IMR-90 (cell line): ENCODE measurements at regions not wholly inside any gene's neighbourhood (a gene's known extent, or its start where the extent isn't known, plus 50 kb on each side); places are given as distances from the start of the nearest gene placed in this dataset.

Experiments
- CEBPB ChIP-seq: IDR thresholded peaks from 2 replicates; pipeline ENCODE4 v1.6.1; 2012; ENCODE audit warnings: low read depth, low read length, improper control_type of control experiment
- ELK1 ChIP-seq: fragments of 150-350 bp; IDR thresholded peaks from 2 replicates; pipeline ENCODE4 v1.6.1; 2016; ENCODE audit warnings: low read depth, mild to moderate bottlenecking, low read length, moderate library complexity, borderline replicate concordance
- MAFK ChIP-seq: IDR thresholded peaks from 2 replicates; pipeline ENCODE4 v1.6.1; 2012; ENCODE audit warnings: low read depth, low read length, improper control_type of control experiment
- MXI1 ChIP-seq: IDR thresholded peaks from 2 replicates; pipeline ENCODE4 v1.6.1; 2012; ENCODE audit warnings: low read depth, mild to moderate bottlenecking, low read length, moderate library complexity, borderline replicate concordance
- POLR2A ChIP-seq: IDR thresholded peaks from 2 replicates; pipeline ENCODE4 v1.6.1; 2012; ENCODE audit warnings: mild to moderate bottlenecking, low read depth, low read length
- RFX5 ChIP-seq: IDR thresholded peaks from 2 replicates; pipeline ENCODE4 v1.8.0; 2012; ENCODE audit warnings: low read depth, mild to moderate bottlenecking, low read length, moderate library complexity
- SMC3 ChIP-seq: fragments of 150-350 bp; IDR thresholded peaks from 2 replicates; pipeline ENCODE4 v1.6.1; 2016; ENCODE audit warnings: low read depth, mild to moderate bottlenecking, antibody characterized with exemption, low read length, moderate library complexity
- TF ChIP-seq, protein P1 (sequence below): conservative IDR thresholded peaks from 2 replicates; pipeline ENCODE4 v1.5.1; 2012; ENCODE audit warnings: mild to moderate bottlenecking, low read depth, low read length, improper control_type of control experiment

DNA sequence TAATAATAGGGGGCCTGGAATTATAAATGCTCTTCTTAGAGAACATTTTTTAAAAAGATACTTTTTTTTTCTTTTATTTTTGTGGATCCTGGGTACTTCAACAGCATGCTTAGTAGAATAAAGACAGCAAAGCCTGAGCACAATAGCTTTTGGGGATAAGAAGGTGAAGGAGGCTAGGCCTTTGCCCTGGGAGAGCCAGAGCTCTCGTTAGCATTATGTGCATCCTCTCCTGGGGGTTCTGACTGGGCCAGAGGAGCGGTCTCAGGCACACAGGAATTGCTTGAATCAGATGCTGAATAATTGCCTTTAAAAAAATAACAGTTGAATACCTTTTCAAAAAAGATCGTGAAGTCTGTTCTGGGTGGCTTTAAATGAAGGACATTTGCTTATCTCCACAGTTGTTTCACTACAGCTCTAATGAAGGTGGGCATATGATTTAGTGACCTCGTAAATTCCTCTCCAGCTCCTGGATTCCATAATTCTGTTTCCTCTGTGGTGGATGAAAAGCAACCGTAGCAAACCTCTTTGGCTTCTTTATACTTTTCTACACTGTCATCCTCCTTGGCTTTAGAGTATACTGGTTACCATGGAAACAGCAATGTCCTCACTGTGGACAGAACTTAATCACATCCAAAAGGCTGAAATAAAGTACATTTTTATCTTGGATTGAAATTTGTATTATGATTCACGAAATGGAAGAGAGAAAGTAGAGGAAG is 133.8 kb downstream of the MAIP1 start:
- TF ChIP-seq, protein P1, sequence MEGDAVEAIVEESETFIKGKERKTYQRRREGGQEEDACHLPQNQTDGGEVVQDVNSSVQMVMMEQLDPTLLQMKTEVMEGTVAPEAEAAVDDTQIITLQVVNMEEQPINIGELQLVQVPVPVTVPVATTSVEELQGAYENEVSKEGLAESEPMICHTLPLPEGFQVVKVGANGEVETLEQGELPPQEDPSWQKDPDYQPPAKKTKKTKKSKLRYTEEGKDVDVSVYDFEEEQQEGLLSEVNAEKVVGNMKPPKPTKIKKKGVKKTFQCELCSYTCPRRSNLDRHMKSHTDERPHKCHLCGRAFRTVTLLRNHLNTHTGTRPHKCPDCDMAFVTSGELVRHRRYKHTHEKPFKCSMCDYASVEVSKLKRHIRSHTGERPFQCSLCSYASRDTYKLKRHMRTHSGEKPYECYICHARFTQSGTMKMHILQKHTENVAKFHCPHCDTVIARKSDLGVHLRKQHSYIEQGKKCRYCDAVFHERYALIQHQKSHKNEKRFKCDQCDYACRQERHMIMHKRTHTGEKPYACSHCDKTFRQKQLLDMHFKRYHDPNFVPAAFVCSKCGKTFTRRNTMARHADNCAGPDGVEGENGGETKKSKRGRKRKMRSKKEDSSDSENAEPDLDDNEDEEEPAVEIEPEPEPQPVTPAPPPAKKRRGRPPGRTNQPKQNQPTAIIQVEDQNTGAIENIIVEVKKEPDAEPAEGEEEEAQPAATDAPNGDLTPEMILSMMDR: no peak
- TF ChIP-seq MXI1 (no peak), SMC3 (no peak), RFX5 (no peak), POLR2A (no peak), MAFK (no peak), ELK1 (no peak), CEBPB (no peak)
